ENCODE measurements at regions not wholly inside any gene's neighbourhood (a gene's known extent, or its start where the extent isn't known, plus 50 kb on each side); places are given as distances from the start of the nearest gene placed in this dataset.

DNA sequence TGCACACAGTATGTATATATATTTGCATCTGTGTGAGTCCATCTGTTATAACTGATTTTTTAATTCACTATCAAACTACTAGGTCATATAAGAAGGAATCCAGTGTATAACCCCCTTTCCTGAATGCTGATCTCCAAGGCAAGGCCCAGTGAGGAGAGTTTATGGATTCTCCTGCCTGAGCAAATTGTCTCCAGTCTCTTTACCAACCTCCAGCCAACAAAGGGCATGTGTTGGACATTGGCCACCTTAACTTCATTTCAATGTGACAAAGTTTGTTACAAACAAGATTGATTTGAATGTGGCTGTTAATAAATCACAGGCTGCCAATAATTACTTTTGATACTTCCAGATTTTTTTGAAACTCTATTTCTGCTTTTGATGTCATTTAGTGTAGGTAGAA is 191.6 kb downstream of the HAO1 start:
- H3K4me1 Mint-ChIP-seq: no peaks in the 10 kb centered on the region
- ChIA-PET POLR2A (no interaction called here), CTCF (no interaction called here)
- H3K27ac Mint-ChIP-seq: no peak overlapping the region
- ATAC-seq (no peak), DNase-seq (no peak)
- H3K4me3 Mint-ChIP-seq: no peak overlapping the region
- H3K36me3 Mint-ChIP-seq (ENCODE audit: low read depth): no peaks in the 10 kb centered on the region
- no peaks in the 10 kb centered on the region for H3K9me3 Mint-ChIP-seq (ENCODE audit: low read depth)
- no peaks in the 10 kb centered on the region for H3K27me3 Mint-ChIP-seq
- intact Hi-C loops (cut with DNase I, micrococcal nuclease): no loop called here

- no peaks in the 10 kb centered on the region for H3K27me3 Mint-ChIP-seq
- no peak for ATAC-seq
- no peaks in the 10 kb centered on the region for H3K9me3 Mint-ChIP-seq (ENCODE audit: low read depth)
- ChIA-PET CTCF (no interaction called here), POLR2A (no interaction called here)
- H3K4me1 Mint-ChIP-seq: no peaks in the 10 kb centered on the region
- intact Hi-C loops (cut with DNase I, micrococcal nuclease): no loop called here
- H3K4me3 Mint-ChIP-seq: no peak overlapping the region
- no peak overlapping the region for H3K27ac Mint-ChIP-seq
- DNase-seq: no peak
- no peaks in the 10 kb centered on the region for H3K36me3 Mint-ChIP-seq (ENCODE audit: low read depth)
Measured at GRCh38 chr20:7754102-7754501, 186.2 kb downstream of the HAO1 start.

DNA sequence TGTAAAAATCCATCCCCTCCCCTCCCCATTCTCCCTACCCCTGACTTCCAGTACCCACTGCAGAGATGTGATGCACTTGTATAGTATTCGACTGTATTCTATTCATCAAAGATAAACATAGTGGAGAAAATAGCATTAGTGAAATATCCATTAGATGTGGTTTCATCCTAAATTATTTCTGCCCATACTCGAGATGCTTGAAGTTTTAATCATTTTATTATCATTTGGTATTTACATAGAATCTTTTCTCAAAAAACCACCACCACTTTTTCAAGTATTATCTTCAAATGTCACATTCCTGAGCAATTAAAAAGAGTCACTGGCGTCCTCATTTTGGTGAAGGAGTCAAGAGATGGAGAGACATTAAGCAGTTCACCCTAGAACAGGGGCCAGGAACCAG is 181.9 kb downstream of the HAO1 start:
- Mint-ChIP-seq H3K4me3 (no peak overlapping the region), H3K36me3 (ENCODE audit: low read depth) (no peaks in the 10 kb centered on the region), H3K27ac (no peak overlapping the region), H3K4me1 (no peaks in the 10 kb centered on the region), H3K9me3 (ENCODE audit: low read depth) (no peaks in the 10 kb centered on the region), H3K27me3 (no peaks in the 10 kb centered on the region)
- ChIA-PET CTCF (no interaction called here), POLR2A (no interaction called here)
- intact Hi-C loops (cut with DNase I, micrococcal nuclease): no loop called here
- DNase-seq: no peak
- no peak for ATAC-seq

GRCh38 chr20:7760247-7761031 is 179.8 kb downstream of the HAO1 start:
- Mint-ChIP-seq H3K36me3 (ENCODE audit: low read depth) (no peaks in the 10 kb centered on the region), H3K27me3 (no peaks in the 10 kb centered on the region), H3K4me3 (no peak overlapping the region), H3K4me1 (no peaks in the 10 kb centered on the region), H3K9me3 (ENCODE audit: low read depth) (no peaks in the 10 kb centered on the region), H3K27ac (no peak overlapping the region)
- ChIA-PET POLR2A (no interaction called here), CTCF (no interaction called here)
- ATAC-seq: no peak
- DNase-seq: no peak
- intact Hi-C loops (cut with DNase I, micrococcal nuclease): no loop called here

- no peaks in the 10 kb centered on the region for H3K36me3 Mint-ChIP-seq (ENCODE audit: low read depth)
- peaks cover 2% of the 10 kb centered on the region for H3K27me3 Mint-ChIP-seq
- H3K4me1 Mint-ChIP-seq: no peaks in the 10 kb centered on the region
- no peak for ATAC-seq
- no peak overlapping the region for H3K4me3 Mint-ChIP-seq
- intact Hi-C loops (cut with DNase I, micrococcal nuclease): no loop called here
- H3K9me3 Mint-ChIP-seq (ENCODE audit: low read depth): no peaks in the 10 kb centered on the region
- ChIA-PET POLR2A (no interaction called here), CTCF (interaction anchor here (1.1 kb wide), 1 partner anchor 10 kb away, joined by 4 read pairs; no protein-coding TSS in a partner anchor)
- no peak overlapping the region for H3K27ac Mint-ChIP-seq
- no peak for DNase-seq
Measured at GRCh38 chr20:7765221-7765620, 175.0 kb downstream of the HAO1 start.

- Mint-ChIP-seq H3K36me3 (ENCODE audit: low read depth) (no peaks in the 10 kb centered on the region), H3K9me3 (ENCODE audit: low read depth) (peaks cover 2% of the 10 kb centered on the region), H3K27ac (no peak overlapping the region), H3K4me1 (no peaks in the 10 kb centered on the region), H3K27me3 (peaks cover 2% of the 10 kb centered on the region), H3K4me3 (no peak overlapping the region)
- DNase-seq (no peak), ATAC-seq (no peak)
- CTCF ChIA-PET: no interaction called here
- POLR2A ChIA-PET: no interaction called here
- intact Hi-C loops (cut with DNase I, micrococcal nuclease): no loop called here
Measured at GRCh38 chr20:7770046-7770445, 170.2 kb downstream of the HAO1 start.

- no peaks in the 10 kb centered on the region for H3K4me1 Mint-ChIP-seq
- ChIA-PET CTCF (interaction anchor here (0.6 kb wide), 1 partner anchor 357 kb away, joined by 3 read pairs; no protein-coding TSS in a partner anchor), POLR2A (no interaction called here)
- H3K9me3 Mint-ChIP-seq (ENCODE audit: low read depth): peaks cover 2% of the 10 kb centered on the region
- peak; percentile 23 for DNase-seq
- peak; percentile 19 for ATAC-seq
- intact Hi-C loops (cut with DNase I, micrococcal nuclease): no loop called here
- H3K27me3 Mint-ChIP-seq: peaks cover 2% of the 10 kb centered on the region
- H3K27ac Mint-ChIP-seq: no peak overlapping the region
- no peaks in the 10 kb centered on the region for H3K36me3 Mint-ChIP-seq (ENCODE audit: low read depth)
- H3K4me3 Mint-ChIP-seq: no peak overlapping the region
Measured at GRCh38 chr20:7770578-7770977, 169.7 kb downstream of the HAO1 start.

DNA sequence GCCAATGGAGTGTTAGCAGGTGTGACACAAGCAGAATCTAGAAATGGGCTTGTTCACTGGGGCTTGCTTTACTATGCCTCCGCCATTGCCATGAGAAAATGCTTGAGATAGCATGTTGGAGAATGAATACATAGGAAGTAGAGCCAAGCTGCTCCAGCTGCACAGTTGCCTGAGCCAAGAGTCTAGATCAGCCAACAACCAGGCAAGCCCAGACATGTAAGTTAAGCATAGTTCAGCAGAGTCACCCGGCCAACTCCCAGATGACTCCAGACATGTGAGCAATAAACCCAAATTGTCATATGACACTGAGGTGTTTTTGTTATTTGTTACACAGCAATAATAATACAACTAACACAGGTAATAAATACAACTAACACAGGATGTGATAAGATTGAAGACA is 167.9 kb downstream of the HAO1 start:
- DNase-seq (no peak), ATAC-seq (no peak)
- ChIA-PET POLR2A (no interaction called here), CTCF (no interaction called here)
- Mint-ChIP-seq H3K4me3 (no peak overlapping the region), H3K36me3 (ENCODE audit: low read depth) (no peaks in the 10 kb centered on the region), H3K4me1 (no peaks in the 10 kb centered on the region), H3K9me3 (ENCODE audit: low read depth) (peaks cover 6% of the 10 kb centered on the region), H3K27me3 (no peaks in the 10 kb centered on the region), H3K27ac (no peak overlapping the region)
- intact Hi-C loops (cut with DNase I, micrococcal nuclease): no loop called here

GRCh38 chr20:7773511-7773910 is 166.7 kb downstream of the HAO1 start:
- POLR2A ChIA-PET: no interaction called here
- Mint-ChIP-seq H3K4me1 (no peaks in the 10 kb centered on the region), H3K36me3 (ENCODE audit: low read depth) (no peaks in the 10 kb centered on the region), H3K27ac (no peak overlapping the region), H3K27me3 (no peaks in the 10 kb centered on the region), H3K4me3 (no peak overlapping the region), H3K9me3 (ENCODE audit: low read depth) (peaks cover 6% of the 10 kb centered on the region)
- ATAC-seq (no peak), DNase-seq (no peak)
- intact Hi-C loops (cut with DNase I, micrococcal nuclease): no loop called here
- CTCF ChIA-PET: no interaction called here

GRCh38 chr20:7775072-7775471 is 165.2 kb downstream of the HAO1 start:
- peaks cover 6% of the 10 kb centered on the region for H3K9me3 Mint-ChIP-seq (ENCODE audit: low read depth)
- H3K27me3 Mint-ChIP-seq: no peaks in the 10 kb centered on the region
- no peak overlapping the region for H3K27ac Mint-ChIP-seq
- ATAC-seq (no peak), DNase-seq (no peak)
- intact Hi-C loops (cut with DNase I, micrococcal nuclease): no loop called here
- H3K4me1 Mint-ChIP-seq: no peaks in the 10 kb centered on the region
- H3K4me3 Mint-ChIP-seq: no peak overlapping the region
- ChIA-PET CTCF (interaction anchor here (1.7 kb wide), 1 partner anchor 10 kb away, joined by 4 read pairs; no protein-coding TSS in a partner anchor), POLR2A (no interaction called here)
- no peaks in the 10 kb centered on the region for H3K36me3 Mint-ChIP-seq (ENCODE audit: low read depth)

- H3K27me3 Mint-ChIP-seq: no peaks in the 10 kb centered on the region
- no peaks in the 10 kb centered on the region for H3K4me1 Mint-ChIP-seq
- peaks cover 6% of the 10 kb centered on the region for H3K9me3 Mint-ChIP-seq (ENCODE audit: low read depth)
- no peaks in the 10 kb centered on the region for H3K36me3 Mint-ChIP-seq (ENCODE audit: low read depth)
- no peak overlapping the region for H3K27ac Mint-ChIP-seq
- ATAC-seq: no peak
- ChIA-PET CTCF (interaction anchor here (1.7 kb wide), 1 partner anchor 11 kb away, joined by 4 read pairs; no protein-coding TSS in a partner anchor), POLR2A (no interaction called here)
- intact Hi-C loops (cut with DNase I, micrococcal nuclease): no loop called here
- no peak for DNase-seq
- no peak overlapping the region for H3K4me3 Mint-ChIP-seq
Measured at GRCh38 chr20:7776148-7776547, 164.1 kb downstream of the HAO1 start.

- intact Hi-C loops (cut with DNase I, micrococcal nuclease): no loop called here
- Mint-ChIP-seq H3K36me3 (ENCODE audit: low read depth) (no peaks in the 10 kb centered on the region), H3K27ac (no peak overlapping the region), H3K4me1 (no peaks in the 10 kb centered on the region), H3K9me3 (ENCODE audit: low read depth) (no peaks in the 10 kb centered on the region), H3K4me3 (no peak overlapping the region), H3K27me3 (no peaks in the 10 kb centered on the region)
- DNase-seq (no peak), ATAC-seq (no peak)
- ChIA-PET CTCF (interaction anchor here (1.1 kb wide), 1 partner anchor 16 kb away, joined by 6 read pairs; no protein-coding TSS in a partner anchor), POLR2A (no interaction called here)
Measured at GRCh38 chr20:7790189-7790588, 150.1 kb downstream of the HAO1 start.
